Prostate gland (tissue), 2 donors: ENCODE measurements at regions not wholly inside any gene's neighbourhood (a gene's known extent, or its start where the extent isn't known, plus 50 kb on each side); places are given as distances from the start of the nearest gene placed in this dataset.

Experiments
- POLR2A ChIP-seq: fragments of 450-650 bp; IDR thresholded peaks from one replicate; pipeline ENCODE4 v1.6.1; 2016; ENCODE audit warnings: antibody characterized with exemption, mild to moderate bottlenecking
- POLR2AphosphoS5 ChIP-seq: sonication (generic); formaldehyde crosslinking; IDR thresholded peaks from one replicate; pipeline ENCODE4 v1.6.1; 2017; ENCODE audit warnings: antibody characterized with exemption
- TF ChIP-seq, protein P1 (sequence below), 4 experiments: fragments of 200-600 bp in 2 of 4; fragments of 450-650 bp in 2 of 4; sonication (generic) in 2 of 4; IDR thresholded peaks; 1 replicate in 3 of 4; 2 replicates in 1 of 4; pipeline ENCODE4 v1.5.1; 2016 to 2019; ENCODE audit warnings: antibody characterized with exemption in 4 of 4, mild to moderate bottlenecking in 2 of 4, moderate library complexity in 2 of 4

DNA sequence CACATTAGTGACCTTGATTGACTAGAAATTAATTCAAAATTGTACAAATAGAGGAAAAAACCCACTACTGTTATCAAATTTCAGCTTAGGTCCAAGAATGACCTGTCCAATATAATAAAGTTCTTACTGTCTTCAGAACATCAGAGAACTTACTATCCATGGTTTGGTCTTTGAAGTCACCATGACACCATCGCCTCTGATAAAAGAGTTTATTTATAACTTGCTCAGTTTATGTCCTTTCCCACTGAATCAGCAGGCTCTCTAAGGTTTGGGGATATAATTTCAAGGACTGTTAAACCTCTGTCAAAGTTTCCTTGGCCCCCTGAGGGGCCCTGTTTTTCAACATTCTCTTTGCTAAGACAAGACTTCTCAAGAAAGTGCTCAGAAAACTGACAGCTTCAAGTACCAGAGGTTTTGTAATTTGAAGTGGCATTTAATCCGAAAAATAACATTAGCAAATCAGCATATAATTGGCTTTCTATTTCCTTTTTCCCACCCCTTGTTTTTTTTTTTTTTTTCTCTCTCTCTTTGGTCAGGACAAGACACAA lies 191.7 kb upstream of the FERD3L start:
- TF ChIP-seq, protein P1, sequence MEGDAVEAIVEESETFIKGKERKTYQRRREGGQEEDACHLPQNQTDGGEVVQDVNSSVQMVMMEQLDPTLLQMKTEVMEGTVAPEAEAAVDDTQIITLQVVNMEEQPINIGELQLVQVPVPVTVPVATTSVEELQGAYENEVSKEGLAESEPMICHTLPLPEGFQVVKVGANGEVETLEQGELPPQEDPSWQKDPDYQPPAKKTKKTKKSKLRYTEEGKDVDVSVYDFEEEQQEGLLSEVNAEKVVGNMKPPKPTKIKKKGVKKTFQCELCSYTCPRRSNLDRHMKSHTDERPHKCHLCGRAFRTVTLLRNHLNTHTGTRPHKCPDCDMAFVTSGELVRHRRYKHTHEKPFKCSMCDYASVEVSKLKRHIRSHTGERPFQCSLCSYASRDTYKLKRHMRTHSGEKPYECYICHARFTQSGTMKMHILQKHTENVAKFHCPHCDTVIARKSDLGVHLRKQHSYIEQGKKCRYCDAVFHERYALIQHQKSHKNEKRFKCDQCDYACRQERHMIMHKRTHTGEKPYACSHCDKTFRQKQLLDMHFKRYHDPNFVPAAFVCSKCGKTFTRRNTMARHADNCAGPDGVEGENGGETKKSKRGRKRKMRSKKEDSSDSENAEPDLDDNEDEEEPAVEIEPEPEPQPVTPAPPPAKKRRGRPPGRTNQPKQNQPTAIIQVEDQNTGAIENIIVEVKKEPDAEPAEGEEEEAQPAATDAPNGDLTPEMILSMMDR (IDR thresholded peaks at IDR 0.05), result no peak
- TF ChIP-seq POLR2AphosphoS5 (no peak), POLR2A (no peak)
